A673 (cell line): ENCODE measurements at regions not wholly inside any gene's neighbourhood (a gene's known extent, or its start where the extent isn't known, plus 50 kb on each side); places are given as distances from the start of the nearest gene placed in this dataset.

Source experiments
- CTCF ChIP-seq: fragments of 300-800, 200-600 bp; sonication (generic); conservative IDR thresholded peaks from 2 replicates; pipeline ENCODE4 v1.5.1; 2017; ENCODE audit warnings: low read depth, mild to moderate bottlenecking, antibody characterized with exemption, low read length, moderate library complexity, mixed read lengths
- EZH2 ChIP-seq: fragments of 200-600 bp; sonication (generic); IDR thresholded peaks from 2 replicates; pipeline ENCODE4 v1.6.1; 2017; ENCODE audit warnings: borderline replicate concordance, low read depth, mild to moderate bottlenecking, mixed read lengths, antibody characterized with exemption, low read length; ENCODE audit not compliant: poor library complexity, severe bottlenecking

DNA sequence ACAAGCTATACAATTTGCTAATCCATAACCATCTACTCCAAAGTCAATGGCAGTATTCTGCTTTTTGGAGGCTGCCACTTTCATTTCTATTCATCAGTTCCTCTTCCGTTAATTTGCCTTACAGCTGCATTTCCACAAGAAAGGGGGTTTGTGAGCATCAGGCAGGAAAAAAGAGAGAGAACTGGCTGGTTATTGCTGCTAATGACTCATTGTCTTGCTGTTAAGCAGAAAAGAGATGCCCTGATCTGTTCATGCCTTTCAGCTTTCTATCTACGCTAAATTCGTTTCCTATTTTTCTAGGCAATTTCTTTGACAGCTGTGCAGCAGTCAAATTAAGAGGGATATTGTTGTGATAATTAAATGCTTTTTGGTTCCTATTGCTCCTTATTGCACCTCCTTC is 65.9 kb upstream of the GNAQ start:
- no peak for TF ChIP-seq EZH2
- TF ChIP-seq CTCF: no peak
